Anterior cingulate cortex (tissue), 58 donors: ENCODE measurements at regions not wholly inside any gene's neighbourhood (a gene's known extent, or its start where the extent isn't known, plus 50 kb on each side); places are given as distances from the start of the nearest gene placed in this dataset.
"Not testable (repeated sequence)": the region's sequence is repeated elsewhere in the genome, so short reads cannot be mapped to it uniquely, and the experiment has no call there.

Experiments
- DNase-seq, 58 donors: peaks; one replicate each; lab custom pipeline; 2025; lab: John Stamatoyannopoulos, UW

- no peak for DNase-seq
Measured at GRCh38 chr1:164064501-164064900, 494.5 kb upstream of the PBX1 start.

GRCh38 chr1:164071288-164071687 lies 487.7 kb upstream of the PBX1 start:
- DNase-seq = no peak

DNA sequence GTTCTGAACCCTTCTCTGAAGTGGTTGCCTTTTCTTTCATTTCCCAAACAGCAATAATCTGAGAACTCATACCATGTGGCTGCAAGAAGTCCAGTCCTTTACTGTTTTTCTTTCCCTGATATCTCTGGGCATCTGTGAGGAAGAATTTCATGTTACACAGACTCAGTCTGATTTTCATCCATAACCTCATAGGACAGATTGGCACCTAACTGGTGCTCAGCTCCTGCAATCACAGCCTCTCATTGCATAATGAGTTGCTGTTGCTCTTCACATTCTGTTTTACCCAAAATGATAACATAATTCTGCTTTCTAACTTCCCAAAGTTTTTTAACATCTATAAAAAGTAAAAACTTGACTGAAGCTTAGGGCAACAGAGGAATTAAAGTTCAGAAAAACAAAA lies 472.2 kb upstream of the PBX1 start:
- no peak for DNase-seq

- DNase-seq = no peak
Measured at GRCh38 chr1:164087906-164088453, 471.0 kb upstream of the PBX1 start.

DNA sequence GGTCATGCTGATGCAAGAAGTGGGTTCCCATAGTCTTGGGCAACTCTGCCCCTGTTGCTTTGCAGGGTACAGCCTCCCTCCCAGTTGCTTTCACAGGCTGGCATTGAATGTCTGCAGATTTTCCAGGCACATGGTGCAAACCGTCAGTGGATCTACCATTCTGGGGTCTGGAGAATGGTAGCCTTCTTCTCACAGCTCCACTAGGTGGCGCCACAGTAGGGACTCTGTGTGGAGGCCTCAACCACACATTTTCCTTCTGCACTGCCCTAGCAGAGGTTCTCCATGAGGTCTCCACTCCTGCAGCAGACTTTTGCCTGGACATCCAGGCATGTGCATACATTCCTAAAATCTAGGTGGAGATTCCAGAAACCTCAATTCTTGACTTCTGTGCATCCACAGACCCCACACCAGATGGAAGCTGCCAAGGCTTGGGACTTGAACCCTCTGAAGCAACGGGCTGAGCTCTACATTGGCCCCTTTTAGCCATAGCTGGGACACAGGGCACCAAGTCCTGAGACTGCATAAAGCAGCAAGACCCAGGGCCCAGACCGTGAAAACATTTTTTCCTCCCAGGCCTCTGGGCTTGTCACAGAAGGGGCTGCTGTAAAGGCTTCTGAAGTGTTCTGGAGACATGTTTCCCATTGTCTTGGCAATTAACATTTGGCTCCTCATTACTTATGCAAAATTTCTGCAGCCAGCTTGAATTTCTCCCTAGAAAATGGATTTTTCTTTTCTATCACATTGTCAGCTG lies 466.2 kb upstream of the PBX1 start:
- no peak for DNase-seq

GRCh38 chr1:164093543-164093942 lies 465.4 kb upstream of the PBX1 start:
- DNase-seq = no peak

DNA sequence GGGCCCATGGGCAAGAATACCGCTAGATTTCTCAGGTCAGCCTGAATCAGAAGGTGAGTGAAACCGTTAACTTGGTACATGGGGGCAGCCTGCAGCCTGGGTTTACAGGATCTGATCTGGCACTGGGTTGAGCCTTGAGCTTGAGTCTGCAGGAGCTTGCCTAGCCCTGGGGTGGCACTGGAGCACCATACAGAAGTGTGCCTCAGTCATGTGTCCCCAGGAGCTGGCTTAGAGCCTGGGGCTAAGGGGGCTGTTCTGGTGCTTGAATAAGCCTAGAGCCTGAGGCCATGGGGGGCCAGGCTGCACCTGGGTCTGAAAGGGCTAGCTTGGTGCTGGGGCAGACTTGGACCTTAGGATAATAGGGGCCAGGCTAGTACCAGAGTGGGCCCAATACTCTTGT lies 457.2 kb upstream of the PBX1 start:
- no peak for DNase-seq

- DNase-seq = no peak
Measured at GRCh38 chr1:164131949-164132348, 427.0 kb upstream of the PBX1 start.

GRCh38 chr1:164137273-164137925 lies 421.6 kb upstream of the PBX1 start:
- no peak for DNase-seq

DNA sequence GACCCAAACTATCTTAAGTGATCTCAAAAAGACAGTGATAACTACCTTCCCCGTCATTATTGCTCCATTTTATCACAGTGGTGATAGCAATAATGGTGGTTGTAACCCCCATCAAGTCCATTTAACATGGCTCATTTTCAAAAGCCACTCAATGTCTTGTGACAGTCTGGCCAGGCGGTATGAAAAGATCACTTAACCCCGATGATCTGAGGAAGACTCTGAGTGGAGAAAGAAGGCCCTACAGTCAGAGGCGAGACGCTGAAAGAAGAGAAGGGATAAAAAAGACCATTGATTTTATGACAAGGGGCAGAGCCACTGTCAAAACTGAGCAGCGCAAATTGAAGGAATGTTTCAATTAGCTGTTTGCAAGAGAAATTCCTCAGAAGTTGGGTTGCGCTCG lies 417.2 kb upstream of the PBX1 start:
- DNase-seq = no peak

- no peak for DNase-seq
Measured at GRCh38 chr1:164154622-164155021, 404.4 kb upstream of the PBX1 start.

DNA sequence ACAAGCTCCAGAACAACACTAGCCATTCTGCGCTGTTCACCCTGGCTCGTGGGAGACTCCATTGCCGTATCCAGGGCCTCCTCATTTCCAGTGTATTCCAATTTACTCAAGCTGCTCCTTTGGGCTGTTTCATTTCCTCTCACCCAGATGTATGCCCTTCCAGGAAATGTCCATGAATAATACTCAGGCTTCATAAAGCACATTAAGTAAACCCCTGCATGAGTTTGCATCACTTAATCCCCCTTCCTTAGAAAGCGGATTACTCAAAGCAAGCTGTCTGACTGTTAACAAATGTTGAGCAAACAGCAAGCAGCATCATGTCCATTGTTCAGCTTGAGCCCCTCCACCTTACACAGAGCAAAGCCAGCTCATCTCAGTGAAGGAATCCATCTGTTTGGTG lies 403.6 kb upstream of the PBX1 start:
- no peak for DNase-seq

DNA sequence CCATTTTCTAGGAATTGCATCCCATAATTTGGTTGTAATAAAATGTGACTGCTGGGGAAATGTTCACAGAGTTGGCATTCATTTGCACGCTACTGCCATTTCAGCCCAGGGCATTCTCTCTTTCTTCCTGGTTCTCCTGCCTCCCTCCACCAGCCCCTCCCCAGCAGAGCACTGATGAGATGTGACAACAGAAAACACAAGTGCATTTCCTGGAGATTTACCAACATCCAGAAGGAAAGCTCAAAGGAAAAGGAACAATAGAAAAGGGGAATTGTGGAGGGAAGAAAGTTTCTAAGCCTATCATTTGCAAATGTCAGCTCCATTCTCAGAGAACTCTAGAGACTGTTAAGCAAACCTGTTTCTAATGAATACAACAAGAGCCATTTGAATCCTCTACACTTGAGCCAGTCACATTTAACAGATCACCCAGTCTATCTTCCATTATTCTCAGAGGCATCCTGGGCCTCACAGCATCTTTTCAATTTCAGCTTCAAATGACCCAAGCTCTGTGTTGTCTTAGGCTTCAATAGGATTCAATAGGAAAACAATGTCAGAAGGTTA lies 395.6 kb upstream of the PBX1 start:
- no peak for DNase-seq

DNA sequence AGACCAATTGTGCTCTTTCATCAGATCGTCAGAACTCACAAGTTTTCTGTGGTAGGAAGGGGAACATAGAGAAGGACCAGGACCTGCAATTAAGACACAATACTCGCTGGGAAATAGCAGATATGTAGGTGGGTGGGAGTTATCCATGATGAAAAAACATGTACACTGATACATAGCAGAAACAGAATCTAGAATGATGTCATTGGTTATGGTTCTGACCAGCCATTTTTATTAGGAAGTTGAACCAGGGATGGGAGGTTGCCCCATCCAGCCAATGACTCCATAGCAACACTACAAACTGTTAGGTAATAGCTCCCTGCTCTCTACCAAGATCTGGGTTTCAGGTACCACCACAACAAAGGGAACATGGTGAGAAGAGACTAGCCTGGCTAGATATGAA lies 393.5 kb upstream of the PBX1 start:
- no peak for DNase-seq

GRCh38 chr1:164166454-164166853 lies 392.5 kb upstream of the PBX1 start:
- not testable (repeated sequence) for DNase-seq

DNA sequence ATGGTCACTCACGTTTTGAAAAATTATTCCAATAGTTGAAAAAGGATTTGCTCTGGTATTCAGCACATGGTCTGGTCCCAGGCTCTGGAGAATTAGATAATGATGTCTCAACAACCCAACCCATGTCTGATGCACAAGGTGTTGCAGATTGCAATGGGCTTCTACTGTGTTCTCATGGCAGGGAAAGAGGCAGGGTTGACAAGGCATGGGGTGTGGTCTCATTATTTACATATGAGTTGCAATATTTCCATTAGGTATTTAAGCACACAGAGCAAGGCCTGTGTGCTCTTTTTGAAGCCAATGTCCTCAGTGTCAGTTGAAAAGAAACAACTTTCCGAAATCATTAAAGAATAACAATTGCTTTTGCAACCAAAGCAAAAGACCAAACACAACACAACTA lies 381.9 kb upstream of the PBX1 start:
- DNase-seq = no peak

DNA sequence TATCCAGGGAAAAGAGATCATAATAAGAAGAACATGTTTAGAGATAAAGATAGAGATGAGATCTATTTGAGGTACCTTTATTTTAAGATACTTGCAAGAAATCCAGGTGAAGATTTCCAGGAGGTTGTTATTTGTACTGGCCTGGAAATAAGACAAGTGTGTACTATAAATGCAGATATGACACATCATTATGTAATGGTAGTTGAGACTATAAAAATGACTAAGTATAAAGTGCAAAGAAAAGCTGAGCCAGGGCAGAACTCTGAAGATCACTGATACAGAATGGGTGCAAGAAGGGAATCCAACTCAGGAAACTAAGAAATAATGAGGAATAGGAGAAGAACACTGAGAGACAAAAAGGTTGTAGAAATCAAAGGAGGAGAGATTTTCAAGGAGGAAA lies 378.2 kb upstream of the PBX1 start:
- DNase-seq = no peak

DNA sequence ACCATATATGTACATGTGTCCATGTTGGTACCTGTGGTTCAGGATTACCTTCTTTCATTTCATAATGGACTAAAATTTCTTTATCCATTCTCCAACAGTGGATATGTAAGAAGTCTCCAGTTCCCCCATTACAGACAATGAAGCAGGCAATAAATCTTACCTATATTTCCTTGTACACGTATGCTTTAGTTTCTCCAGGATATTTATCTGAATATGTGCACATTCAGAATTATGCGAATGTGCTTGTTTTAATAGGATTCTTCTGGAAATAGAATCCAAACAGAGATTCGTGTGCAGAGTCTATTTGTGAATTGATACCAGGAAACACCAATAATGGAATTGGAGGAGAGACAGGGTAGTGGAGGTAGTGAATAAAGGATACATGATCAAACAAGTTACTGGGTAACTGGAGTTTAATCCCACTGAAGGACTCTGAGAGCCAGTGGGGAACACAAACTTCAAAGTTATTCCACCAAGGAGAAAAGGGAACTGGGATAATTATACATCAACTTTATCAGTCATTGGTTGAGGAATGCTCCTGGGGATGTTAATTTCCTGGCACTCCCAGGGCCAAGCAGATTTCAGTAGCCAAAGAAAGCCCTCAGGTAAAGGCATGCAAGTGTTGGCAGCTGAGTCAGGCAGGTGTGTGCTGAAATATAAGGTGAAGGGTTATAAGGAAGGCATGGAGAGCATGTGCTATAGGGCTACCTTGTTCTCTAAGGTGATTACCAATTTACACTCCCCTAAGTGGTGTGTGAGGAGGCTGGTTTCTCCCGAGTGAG lies 374.9 kb upstream of the PBX1 start:
- no peak for DNase-seq

DNA sequence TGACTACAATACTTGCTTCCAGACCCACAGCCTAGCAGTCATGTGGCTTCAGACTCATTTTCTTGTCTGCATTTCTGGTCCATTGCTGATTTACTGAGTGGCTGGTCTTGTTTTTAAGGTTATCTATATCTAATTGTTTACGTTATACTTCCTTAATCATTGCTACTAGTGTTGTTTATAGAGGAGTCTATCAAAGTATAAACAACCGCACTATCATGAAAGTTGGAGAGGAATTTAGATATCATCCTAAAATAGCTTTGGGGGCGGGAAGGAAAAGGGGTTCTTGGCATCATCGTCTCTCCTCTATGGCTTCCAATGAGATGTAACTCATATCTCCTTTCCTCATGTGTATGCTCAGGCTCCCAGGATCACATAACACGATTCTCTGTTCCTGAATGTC lies 372.1 kb upstream of the PBX1 start:
- DNase-seq = no peak

- DNase-seq = no peak
Measured at GRCh38 chr1:164188497-164188896, 370.5 kb upstream of the PBX1 start.

DNA sequence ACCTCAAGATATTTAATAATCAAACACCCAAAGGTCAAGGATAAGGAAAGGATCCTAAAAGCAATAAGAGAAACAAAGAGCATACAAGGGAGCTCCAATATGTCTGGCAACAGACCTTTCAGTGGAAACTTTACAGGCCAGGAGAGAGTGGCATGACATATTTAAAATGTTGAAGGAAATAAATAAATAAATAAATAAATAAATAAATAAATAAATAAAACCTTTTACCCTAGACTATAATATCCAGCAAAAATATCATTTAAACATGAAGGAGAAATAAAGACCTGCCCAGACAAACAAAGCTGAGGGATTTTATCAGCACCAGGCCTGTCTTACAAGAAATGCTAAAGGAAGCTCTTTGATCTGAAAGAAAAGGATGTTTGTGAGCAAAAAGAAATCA lies 367.8 kb upstream of the PBX1 start:
- DNase-seq = no peak
